Stimulated activated CD8-positive, alpha-beta memory T cell treated with anti-CD3 and anti-CD28 coated beads, Interleukin-2, amount 100 ng/mL, for 48 hours (primary cell): ENCODE measurements at regions not wholly inside any gene's neighbourhood (a gene's known extent, or its start where the extent isn't known, plus 50 kb on each side); places are given as distances from the start of the nearest gene placed in this dataset.
"Not testable (repeated sequence)": the region's sequence is repeated elsewhere in the genome, so short reads cannot be mapped to it uniquely, and the experiment has no call there.

Experiments
- DNase-seq, 2 donors: peaks; one replicate each; pipeline ENCODE4 v3.0.0-alpha.2; 2020; ENCODE audit warnings: low read depth in 2 of 2

GRCh38 chr5:125894383-125894782 is 528.8 kb upstream of the GRAMD2B start:
- DNase-seq: no peak

- no peak for DNase-seq
These were observed 526.8 kb upstream of the GRAMD2B start for GRCh38 chr5:125896368-125896767.

- no peak for DNase-seq
These were observed 526.1 kb upstream of the GRAMD2B start for GRCh38 chr5:125897089-125897488.

GRCh38 chr5:125898851-125899405 is 524.3 kb upstream of the GRAMD2B start:
- no peak for DNase-seq

GRCh38 chr5:125912028-125912427 is 511.2 kb upstream of the GRAMD2B start:
- DNase-seq: no peak

GRCh38 chr5:125913200-125913599 is 510.0 kb upstream of the GRAMD2B start:
- no peak for DNase-seq

- no peak for DNase-seq
These were observed 508.7 kb upstream of the GRAMD2B start for GRCh38 chr5:125914471-125914870.

GRCh38 chr5:125923958-125924357 is 499.3 kb upstream of the GRAMD2B start:
- not testable (repeated sequence) for DNase-seq

GRCh38 chr5:125926172-125926571 is 497.0 kb upstream of the GRAMD2B start:
- DNase-seq: no peak

GRCh38 chr5:125928663-125929062 is 494.5 kb upstream of the GRAMD2B start:
- no peak for DNase-seq

GRCh38 chr5:125950012-125950615 is 473.1 kb upstream of the GRAMD2B start:
- DNase-seq: no peak

GRCh38 chr5:125961150-125961549 is 462.1 kb upstream of the GRAMD2B start:
- DNase-seq: no peak

GRCh38 chr5:125965577-125965976 is 457.6 kb upstream of the GRAMD2B start:
- no peak for DNase-seq

- no peak for DNase-seq
These were observed 455.6 kb upstream of the GRAMD2B start for GRCh38 chr5:125967576-125967975.

GRCh38 chr5:125969011-125969813 is 454.0 kb upstream of the GRAMD2B start:
- DNase-seq: no peak

- DNase-seq: no peak
These were observed 453.4 kb upstream of the GRAMD2B start for GRCh38 chr5:125969814-125970171.

- no peak for DNase-seq
These were observed 452.4 kb upstream of the GRAMD2B start for GRCh38 chr5:125970631-125971307.

- DNase-seq: no peak
These were observed 450.5 kb upstream of the GRAMD2B start for GRCh38 chr5:125972706-125973105.

- no peak for DNase-seq
These were observed 448.5 kb upstream of the GRAMD2B start for GRCh38 chr5:125974679-125975078.

GRCh38 chr5:125976421-125977000 is 446.7 kb upstream of the GRAMD2B start:
- no peak for DNase-seq

- no peak for DNase-seq
These were observed 445.2 kb upstream of the GRAMD2B start for GRCh38 chr5:125978015-125978414.

GRCh38 chr5:125979636-125980035 is 443.6 kb upstream of the GRAMD2B start:
- no peak for DNase-seq
